Testis (tissue), 2 donors: ENCODE measurements at regions not wholly inside any gene's neighbourhood (a gene's known extent, or its start where the extent isn't known, plus 50 kb on each side); places are given as distances from the start of the nearest gene placed in this dataset.

ENCODE experiments used
- DNase-seq: peaks from one replicate; pipeline ENCODE4 v3.0.0-alpha.2; 2019
- H3K27ac ChIP-seq, 2 donors: fragments of 200-600 bp; sonication (generic); one replicate each; pipeline ENCODE4 v1.5.1; 2019
- H3K27me3 ChIP-seq: fragments of 200-600 bp; sonication (generic); one replicate; pipeline ENCODE4 v1.5.1; 2019
- H3K36me3 ChIP-seq: fragments of 200-600 bp; sonication (generic); one replicate; pipeline ENCODE4 v1.5.1; 2017; ENCODE audit warnings: low read depth; ENCODE audit errors: missing control alignments
- H3K4me1 ChIP-seq: fragments of 200-600 bp; sonication (generic); one replicate; pipeline ENCODE4 v1.5.1; 2019
- H3K4me3 ChIP-seq, 2 donors: fragments of 200-600 bp; sonication (generic); one replicate each; pipeline ENCODE4 v1.5.1; 2017 to 2019
- H3K9me3 ChIP-seq: fragments of 200-600 bp; sonication (generic); one replicate; pipeline ENCODE4 v1.5.1; 2017
- POLR2A ChIP-seq: fragments of 450-650 bp; IDR thresholded peaks from one replicate; pipeline ENCODE4 v1.6.1; 2017; ENCODE audit warnings: antibody characterized with exemption, mild to moderate bottlenecking, moderate library complexity
- WGBS, 2 donors: methylation state at CpG; one replicate each; pipeline ENCODE4 v1.1.5; 2018; 5-methylcytosine and 5-hydroxymethylcytosine counted together
- intact Hi-C: fragments of 100-400 bp; cut with DNase I; formaldehyde crosslinking; loops from one replicate; pipeline ENCODE4 v1.15.1; 2023; ENCODE audit warnings: low total_unique reads
- TF ChIP-seq, protein P1 (sequence below), 3 experiments: fragments of 450-650 bp in 2 of 3; fragments of 200-600 bp in 1 of 3; sonication (generic) in 1 of 3; IDR thresholded peaks; one replicate each; pipeline ENCODE4 v1.5.1; 2016 to 2019; ENCODE audit warnings: antibody characterized with exemption in 3 of 3, mild to moderate bottlenecking in 2 of 3, moderate library complexity in 1 of 3

- no peak for TF ChIP-seq POLR2A
- TF ChIP-seq, protein P1, sequence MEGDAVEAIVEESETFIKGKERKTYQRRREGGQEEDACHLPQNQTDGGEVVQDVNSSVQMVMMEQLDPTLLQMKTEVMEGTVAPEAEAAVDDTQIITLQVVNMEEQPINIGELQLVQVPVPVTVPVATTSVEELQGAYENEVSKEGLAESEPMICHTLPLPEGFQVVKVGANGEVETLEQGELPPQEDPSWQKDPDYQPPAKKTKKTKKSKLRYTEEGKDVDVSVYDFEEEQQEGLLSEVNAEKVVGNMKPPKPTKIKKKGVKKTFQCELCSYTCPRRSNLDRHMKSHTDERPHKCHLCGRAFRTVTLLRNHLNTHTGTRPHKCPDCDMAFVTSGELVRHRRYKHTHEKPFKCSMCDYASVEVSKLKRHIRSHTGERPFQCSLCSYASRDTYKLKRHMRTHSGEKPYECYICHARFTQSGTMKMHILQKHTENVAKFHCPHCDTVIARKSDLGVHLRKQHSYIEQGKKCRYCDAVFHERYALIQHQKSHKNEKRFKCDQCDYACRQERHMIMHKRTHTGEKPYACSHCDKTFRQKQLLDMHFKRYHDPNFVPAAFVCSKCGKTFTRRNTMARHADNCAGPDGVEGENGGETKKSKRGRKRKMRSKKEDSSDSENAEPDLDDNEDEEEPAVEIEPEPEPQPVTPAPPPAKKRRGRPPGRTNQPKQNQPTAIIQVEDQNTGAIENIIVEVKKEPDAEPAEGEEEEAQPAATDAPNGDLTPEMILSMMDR (IDR thresholded peaks at IDR 0.05) = no peak
- Histone ChIP-seq H3K27ac (no peak overlapping the region), H3K4me3 (no peak overlapping the region), H3K4me1 (peaks cover 20% of the 10 kb centered on the region), H3K27me3 (no peaks in the 10 kb centered on the region), H3K9me3 (no peaks in the 10 kb centered on the region), H3K36me3 (no peaks in the 10 kb centered on the region)
- WGBS, 2 donors = 91 to 94% methylated on average over 1 of the region's 1 CpG
- DNase-seq = no peak
- intact Hi-C loops = no loop called here
Observed at GRCh38 chr3:30352410-30353318, 253.7 kb upstream of the TGFBR2 start.

DNA sequence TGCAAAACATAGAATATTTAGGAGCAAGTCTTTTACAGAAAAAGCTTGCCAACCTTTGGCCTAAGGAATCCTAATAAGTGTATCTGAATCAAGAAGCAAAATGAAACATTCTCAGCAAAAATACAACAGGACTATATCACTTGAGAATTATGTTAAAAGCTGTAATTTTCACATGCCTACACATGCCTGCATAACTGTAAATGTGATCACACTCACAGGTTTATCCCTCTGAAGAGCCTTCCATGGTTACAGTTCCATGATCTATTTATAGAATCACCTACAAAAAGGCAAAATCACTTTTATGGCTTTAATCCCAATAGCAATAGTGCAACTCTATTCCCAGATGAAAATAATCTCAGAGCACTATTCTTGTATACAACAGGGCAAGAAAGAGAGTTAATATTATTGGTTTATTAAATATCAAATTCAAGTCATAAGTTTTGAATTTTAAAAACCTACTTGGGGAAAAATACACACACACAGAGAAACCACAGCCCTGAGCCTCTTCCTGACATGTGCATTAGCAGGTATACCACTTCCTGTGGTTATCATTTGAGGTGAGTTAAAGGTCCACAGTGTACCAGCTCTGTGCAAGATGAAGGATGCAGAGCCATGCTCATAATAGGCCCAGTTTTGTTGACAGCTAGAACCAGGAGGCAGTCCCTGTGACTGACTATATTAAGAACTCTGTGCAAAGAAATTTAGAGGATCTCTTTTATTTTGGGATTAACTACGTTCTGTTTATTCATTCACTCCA lies 252.5 kb upstream of the TGFBR2 start:
- WGBS, 2 donors = 55% methylated on average over 1 of the region's 1 CpG
- no peaks in the 10 kb centered on the region for H3K36me3 ChIP-seq
- intact Hi-C loops = no loop called here
- H3K9me3 ChIP-seq = no peaks in the 10 kb centered on the region
- peak overlapping the region; percentile 64 for H3K27ac ChIP-seq
- H3K4me3 ChIP-seq = no peak overlapping the region
- TF ChIP-seq POLR2A = no peak
- TF ChIP-seq, protein P1 (IDR thresholded peaks at IDR 0.05) = no peak
- peaks cover 20% of the 10 kb centered on the region for H3K4me1 ChIP-seq
- H3K27me3 ChIP-seq = no peaks in the 10 kb centered on the region
- no peak for DNase-seq

- no peaks in the 10 kb centered on the region for H3K36me3 ChIP-seq
- WGBS, 2 donors = 18 to 29% methylated on average over 1 of the region's 1 CpG
- peaks cover 20% of the 10 kb centered on the region for H3K4me1 ChIP-seq
- no peaks in the 10 kb centered on the region for H3K27me3 ChIP-seq
- intact Hi-C loops = no loop called here
- no peaks in the 10 kb centered on the region for H3K9me3 ChIP-seq
- peak; percentile 21 for DNase-seq
- H3K4me3 ChIP-seq = no peak overlapping the region
- no peak for TF ChIP-seq POLR2A
- TF ChIP-seq, protein P1 (IDR thresholded peaks at IDR 0.05) = no peak
- peak overlapping the region; percentile 64 for H3K27ac ChIP-seq
Observed at GRCh38 chr3:30354513-30354912, 251.9 kb upstream of the TGFBR2 start.

DNA sequence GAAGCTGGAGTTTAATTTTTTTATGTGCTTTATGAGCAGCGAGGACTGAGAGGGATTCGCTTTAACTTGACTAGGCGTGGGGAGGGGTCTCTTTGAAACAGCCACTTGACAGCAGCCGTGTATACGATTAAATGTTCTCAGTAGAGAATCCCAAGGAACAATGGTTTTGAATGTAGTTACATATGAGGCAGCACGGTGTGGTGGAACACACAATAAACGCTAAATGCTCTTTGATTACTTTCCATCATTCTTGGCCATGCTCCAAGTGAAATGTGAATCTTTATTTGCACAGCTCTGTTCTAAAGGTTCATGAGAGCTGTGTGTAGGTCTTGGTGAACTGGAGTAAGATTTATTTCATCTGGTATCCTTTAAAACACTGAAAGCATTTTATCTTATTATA lies 251.4 kb upstream of the TGFBR2 start:
- Histone ChIP-seq H3K4me3 (no peak overlapping the region), H3K27ac (peak overlapping the region; percentile 64), H3K27me3 (no peaks in the 10 kb centered on the region), H3K36me3 (no peaks in the 10 kb centered on the region), H3K9me3 (no peaks in the 10 kb centered on the region), H3K4me1 (peaks cover 20% of the 10 kb centered on the region)
- DNase-seq = no peak
- 57 to 62% methylated on average over 7 of the region's 7 CpGs for WGBS, 2 donors
- no peak for TF ChIP-seq POLR2A
- TF ChIP-seq, protein P1 (IDR thresholded peaks at IDR 0.05) = no peak
- intact Hi-C loops = no loop called here
